ENCODE measurements at regions not wholly inside any gene's neighbourhood (a gene's known extent, or its start where the extent isn't known, plus 50 kb on each side); places are given as distances from the start of the nearest gene placed in this dataset.

DNA sequence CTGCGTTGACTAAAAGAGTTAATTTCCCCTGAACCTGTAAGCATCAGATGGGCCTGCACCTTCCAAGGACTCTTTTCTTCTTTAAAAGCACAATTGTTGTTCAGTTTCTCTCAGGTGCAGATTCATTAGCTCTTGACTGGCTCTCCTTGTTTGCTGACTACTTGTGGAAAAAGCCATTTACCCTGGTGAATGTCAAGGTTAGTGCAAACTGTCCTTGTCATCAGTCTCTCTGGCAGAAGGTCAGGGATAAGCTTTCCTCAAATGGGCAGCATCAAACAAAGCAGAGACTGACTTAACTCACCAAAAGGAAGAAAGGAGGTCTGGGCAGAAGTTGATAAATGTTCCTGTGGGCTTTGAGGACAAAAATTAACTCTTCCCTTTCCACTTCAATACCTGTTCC lies 922.7 kb downstream of the BCL11A start:
- TF ChIP-seq, protein P1, sequence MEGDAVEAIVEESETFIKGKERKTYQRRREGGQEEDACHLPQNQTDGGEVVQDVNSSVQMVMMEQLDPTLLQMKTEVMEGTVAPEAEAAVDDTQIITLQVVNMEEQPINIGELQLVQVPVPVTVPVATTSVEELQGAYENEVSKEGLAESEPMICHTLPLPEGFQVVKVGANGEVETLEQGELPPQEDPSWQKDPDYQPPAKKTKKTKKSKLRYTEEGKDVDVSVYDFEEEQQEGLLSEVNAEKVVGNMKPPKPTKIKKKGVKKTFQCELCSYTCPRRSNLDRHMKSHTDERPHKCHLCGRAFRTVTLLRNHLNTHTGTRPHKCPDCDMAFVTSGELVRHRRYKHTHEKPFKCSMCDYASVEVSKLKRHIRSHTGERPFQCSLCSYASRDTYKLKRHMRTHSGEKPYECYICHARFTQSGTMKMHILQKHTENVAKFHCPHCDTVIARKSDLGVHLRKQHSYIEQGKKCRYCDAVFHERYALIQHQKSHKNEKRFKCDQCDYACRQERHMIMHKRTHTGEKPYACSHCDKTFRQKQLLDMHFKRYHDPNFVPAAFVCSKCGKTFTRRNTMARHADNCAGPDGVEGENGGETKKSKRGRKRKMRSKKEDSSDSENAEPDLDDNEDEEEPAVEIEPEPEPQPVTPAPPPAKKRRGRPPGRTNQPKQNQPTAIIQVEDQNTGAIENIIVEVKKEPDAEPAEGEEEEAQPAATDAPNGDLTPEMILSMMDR (IDR thresholded peaks at IDR 0.05; ENCODE audit: low read length) = no peak
- TF ChIP-seq EZH2 (optimal IDR thresholded peaks at IDR 0.05; ENCODE audit: low read depth, low read length) = no peak

Measured in MM.1S (cell line).